ENCODE measurements at regions not wholly inside any gene's neighbourhood (a gene's known extent, or its start where the extent isn't known, plus 50 kb on each side); places are given as distances from the start of the nearest gene placed in this dataset.

GRCh38 chr1:168977618-168978017 lies 128.9 kb upstream of the ATP1B1 start:
- TF ChIP-seq POLR2A (IDR thresholded peaks at IDR 0.05; ENCODE audit: low read depth, low read length), result no peak
- TF ChIP-seq POLR2AphosphoS5 (IDR thresholded peaks at IDR 0.05; ENCODE audit: low read depth, low read length), result no peak
- TF ChIP-seq SPI1 (IDR thresholded peaks at IDR 0.05; ENCODE audit: low read depth, low read length), result no peak
- TF ChIP-seq TAF1 (IDR thresholded peaks at IDR 0.05; ENCODE audit: low read depth, low read length), result no peak
